ENCODE measurements at regions not wholly inside any gene's neighbourhood (a gene's known extent, or its start where the extent isn't known, plus 50 kb on each side); places are given as distances from the start of the nearest gene placed in this dataset. TPM values are rescaled to one million over a fixed set of nuclear protein-coding genes. Genes with fewer than 3 reads are reported as not detected.
"Not testable (repeated sequence)": the region's sequence is repeated elsewhere in the genome, so short reads cannot be mapped to it uniquely, and the experiment has no call there.

DNA sequence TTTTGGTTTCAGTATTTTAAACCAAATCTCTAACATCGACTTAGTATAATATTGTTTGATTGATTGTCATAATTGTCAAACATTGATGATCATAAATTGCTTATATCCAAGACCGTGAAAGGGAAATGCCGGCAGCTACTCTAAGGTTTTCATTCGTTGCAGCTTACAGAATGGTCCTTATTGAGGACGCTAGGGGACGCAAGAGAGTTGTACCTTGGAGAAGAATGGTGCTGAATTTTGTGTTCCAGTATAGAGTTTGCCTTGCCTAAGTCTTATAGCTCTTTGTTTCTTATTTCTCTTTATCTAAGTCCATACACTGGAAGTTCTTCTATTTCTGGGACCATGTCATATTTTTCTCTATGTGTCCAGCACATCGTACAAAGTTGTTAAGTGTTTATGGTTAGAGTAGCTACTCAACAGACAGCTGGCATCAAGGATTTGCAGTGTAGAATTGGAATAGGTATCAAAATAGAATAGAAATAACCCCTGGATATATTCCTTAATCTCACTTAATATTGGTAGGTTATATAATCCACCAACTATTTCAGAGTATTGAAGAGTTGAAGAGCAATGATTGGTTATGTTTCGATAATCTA lies 67.4 kb upstream of the GPR39 start:
- not testable (repeated sequence) for H3K4me1 Mint-ChIP-seq (ENCODE audit: unreplicated experiment); DNase-seq (ENCODE audit: extremely low spot score, unreplicated experiment); H3K27ac Mint-ChIP-seq; H3K9me3 Mint-ChIP-seq; H3K27me3 Mint-ChIP-seq; H3K36me3 Mint-ChIP-seq
- TF ChIP-seq CTCF (conservative IDR thresholded peaks at IDR 0.05) = peak; percentile 81
- peak overlapping the region; percentile 75 for H3K4me3 Mint-ChIP-seq

DNA sequence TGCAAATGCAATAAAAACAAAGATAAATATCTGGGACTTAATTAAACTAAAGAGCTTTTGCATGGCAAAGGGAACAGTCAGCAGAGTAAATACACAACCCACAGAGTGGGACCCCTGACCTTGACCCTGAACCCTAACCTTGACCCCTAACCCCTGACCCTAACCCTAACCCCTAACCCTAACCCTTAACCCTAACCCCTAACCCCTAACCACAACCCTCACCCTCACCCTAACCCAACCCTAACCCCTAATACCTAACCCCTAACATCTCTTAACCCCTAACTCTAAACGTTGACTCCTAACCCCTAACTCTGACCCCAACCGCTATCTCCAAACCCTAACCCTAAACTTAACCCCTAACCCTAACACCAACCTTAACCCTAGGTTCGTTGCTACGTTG lies 64.9 kb upstream of the GPR39 start:
- not testable (repeated sequence) for H3K9me3 Mint-ChIP-seq; H3K36me3 Mint-ChIP-seq; H3K27ac Mint-ChIP-seq; H3K4me1 Mint-ChIP-seq (ENCODE audit: unreplicated experiment); DNase-seq (ENCODE audit: extremely low spot score, unreplicated experiment)
- Mint-ChIP-seq H3K27me3 (peaks cover 12% of the 10 kb centered on the region), H3K4me3 (peak overlapping the region; percentile 84)

GRCh38 chr2:132352481-132353001 lies 64.1 kb upstream of the GPR39 start:
- not testable (repeated sequence) for H3K27ac Mint-ChIP-seq; H3K4me1 Mint-ChIP-seq (ENCODE audit: unreplicated experiment); H3K9me3 Mint-ChIP-seq; H3K36me3 Mint-ChIP-seq
- peak overlapping the region; percentile 84 for H3K4me3 Mint-ChIP-seq
- peak; percentile 78 for DNase-seq (ENCODE audit: extremely low spot score, unreplicated experiment)
- H3K27me3 Mint-ChIP-seq = peaks cover 12% of the 10 kb centered on the region

DNA sequence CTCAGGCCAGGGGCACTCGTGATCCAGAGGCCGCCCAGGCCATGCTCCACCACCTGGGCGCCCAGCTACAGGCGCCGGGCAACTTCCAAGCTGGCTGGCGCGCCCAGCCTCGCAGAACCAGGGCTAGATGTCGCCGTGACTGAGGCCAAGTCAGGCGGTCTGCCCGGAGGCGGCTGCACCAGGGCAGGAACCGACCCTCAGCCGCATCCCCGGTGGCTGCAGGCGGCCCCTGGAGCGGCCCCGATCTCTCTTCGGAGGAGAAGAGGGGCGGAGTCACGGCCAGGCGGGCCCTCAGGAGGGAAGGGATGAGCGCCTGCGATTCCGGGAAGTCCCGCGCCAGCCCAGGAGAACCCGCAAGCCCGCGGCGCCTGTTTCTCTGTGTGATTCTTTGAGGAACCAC lies 63.2 kb upstream of the GPR39 start:
- not testable (repeated sequence) for DNase-seq (ENCODE audit: extremely low spot score, unreplicated experiment); H3K9me3 Mint-ChIP-seq; H3K27ac Mint-ChIP-seq; H3K36me3 Mint-ChIP-seq; H3K4me1 Mint-ChIP-seq (ENCODE audit: unreplicated experiment)
- peak overlapping the region; percentile 85 for H3K4me3 Mint-ChIP-seq
- H3K27me3 Mint-ChIP-seq = peaks cover 12% of the 10 kb centered on the region

DNA sequence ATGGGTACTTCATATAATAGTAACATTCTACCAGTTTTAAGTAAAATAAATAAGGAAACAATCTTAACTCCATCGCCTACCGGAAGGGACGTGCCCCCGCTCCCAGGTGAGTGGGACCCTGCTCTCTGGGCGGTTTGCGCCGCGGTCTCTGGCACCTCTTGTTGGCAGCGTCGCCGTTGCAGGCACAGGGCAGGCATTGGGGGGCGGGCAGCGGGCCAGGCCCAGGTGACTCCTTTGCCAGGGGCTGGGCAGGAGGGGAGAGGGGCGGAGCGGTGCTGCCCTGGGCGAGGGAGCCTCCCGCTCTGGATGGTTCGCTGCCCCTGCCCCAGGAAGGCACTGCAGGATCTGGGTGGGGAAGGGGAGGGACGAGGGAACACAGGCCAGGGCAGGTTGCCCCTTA lies 55.6 kb upstream of the GPR39 start:
- H3K27me3 Mint-ChIP-seq; H3K4me3 Mint-ChIP-seq; H3K36me3 Mint-ChIP-seq; H3K4me1 Mint-ChIP-seq (ENCODE audit: unreplicated experiment); DNase-seq (ENCODE audit: extremely low spot score, unreplicated experiment); H3K27ac Mint-ChIP-seq: not testable (repeated sequence)
- peaks cover 11% of the 10 kb centered on the region for H3K9me3 Mint-ChIP-seq

DNA sequence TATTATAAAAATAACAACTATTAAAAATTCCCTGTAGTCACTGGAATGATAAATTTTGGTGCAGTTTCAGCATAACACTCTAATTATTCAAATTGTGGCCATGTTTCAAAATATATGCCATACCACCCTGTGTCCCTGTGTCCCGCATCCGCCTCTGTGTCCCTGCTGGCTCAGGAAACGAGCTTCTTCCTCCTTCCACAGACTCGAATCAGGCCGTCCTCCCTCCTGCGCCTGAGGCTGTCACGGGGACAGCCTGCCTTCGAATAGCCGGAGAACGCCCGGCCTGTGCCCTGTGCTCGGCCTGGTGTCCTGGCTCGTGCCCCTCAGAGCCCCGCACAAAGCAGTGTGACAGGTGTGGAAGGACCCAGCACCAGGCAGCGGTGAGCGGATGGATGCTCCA lies 55.1 kb upstream of the GPR39 start:
- peaks cover 11% of the 10 kb centered on the region for H3K9me3 Mint-ChIP-seq
- not testable (repeated sequence) for H3K4me1 Mint-ChIP-seq (ENCODE audit: unreplicated experiment); DNase-seq (ENCODE audit: extremely low spot score, unreplicated experiment); H3K4me3 Mint-ChIP-seq; H3K27ac Mint-ChIP-seq; H3K27me3 Mint-ChIP-seq; H3K36me3 Mint-ChIP-seq

DNA sequence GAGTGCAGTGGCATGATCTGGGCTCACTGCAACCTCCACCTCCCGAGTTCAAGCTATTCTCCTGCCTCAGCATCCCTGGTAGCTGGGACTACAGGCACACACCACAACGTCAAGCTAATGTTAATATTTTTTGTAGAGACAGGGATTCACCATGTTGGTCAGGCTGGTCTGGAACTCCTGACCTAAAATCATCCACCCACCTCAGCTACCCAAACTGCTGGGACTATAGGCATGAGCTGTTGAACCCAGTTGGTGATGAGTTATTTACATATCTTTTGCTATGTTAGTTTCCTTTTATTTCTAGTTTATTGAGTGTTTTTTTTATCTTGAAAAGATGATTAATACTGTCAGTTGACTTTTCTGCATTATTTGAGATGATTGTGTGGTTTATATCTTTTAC lies 53.3 kb upstream of the GPR39 start:
- H3K9me3 Mint-ChIP-seq = peaks cover 11% of the 10 kb centered on the region
- not testable (repeated sequence) for H3K4me1 Mint-ChIP-seq (ENCODE audit: unreplicated experiment); H3K27ac Mint-ChIP-seq

DNA sequence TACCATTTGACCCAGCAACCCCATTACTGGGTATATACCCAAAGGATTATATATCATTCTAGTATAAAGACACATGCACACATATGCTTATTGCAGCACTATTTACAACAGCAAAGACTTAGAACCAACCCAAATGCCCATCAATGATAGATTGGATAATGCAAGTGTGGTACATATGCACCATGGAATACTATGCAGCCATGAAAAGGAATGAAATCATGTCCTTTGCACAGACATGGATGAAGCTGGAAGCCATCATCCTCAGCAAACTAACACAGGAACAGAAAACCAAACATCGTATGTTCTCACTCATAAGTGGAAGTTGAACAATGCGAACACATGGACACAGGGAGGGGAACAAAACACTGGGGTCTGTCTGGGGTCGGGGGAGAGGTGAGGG lies 50.6 kb upstream of the GPR39 start:
- not testable (repeated sequence) for H3K4me3 Mint-ChIP-seq; H3K36me3 Mint-ChIP-seq; DNase-seq (ENCODE audit: extremely low spot score, unreplicated experiment); H3K4me1 Mint-ChIP-seq (ENCODE audit: unreplicated experiment); H3K27ac Mint-ChIP-seq; H3K27me3 Mint-ChIP-seq
- peaks cover 11% of the 10 kb centered on the region for H3K9me3 Mint-ChIP-seq

More for the DNA sequence above, 53.3 kb upstream of the GPR39 start:
- H3K4me3 Mint-ChIP-seq; H3K36me3 Mint-ChIP-seq; DNase-seq (ENCODE audit: extremely low spot score, unreplicated experiment); H3K27me3 Mint-ChIP-seq: not testable (repeated sequence)

GRCh38 chr2:132366421-132367180 lies 50.0 kb upstream of the GPR39 start:
- H3K36me3 Mint-ChIP-seq = no peaks in the 10 kb centered on the region
- no peaks in the 10 kb centered on the region for H3K27me3 Mint-ChIP-seq
- no peak overlapping the region for H3K27ac Mint-ChIP-seq
- no peak for DNase-seq (ENCODE audit: extremely low spot score, unreplicated experiment)
- H3K9me3 Mint-ChIP-seq = peaks cover 11% of the 10 kb centered on the region
- H3K4me3 Mint-ChIP-seq = no peak overlapping the region
- H3K4me1 Mint-ChIP-seq (ENCODE audit: unreplicated experiment) = no peaks in the 10 kb centered on the region
- TF ChIP-seq CTCF (conservative IDR thresholded peaks at IDR 0.05) = no peak

Small RNA genes in the stretch of these regions (microRNA-seq; reads per million reads assigned to microRNA genes)
- not detected for gene MIR663B

Measured in type B pancreatic cell (in vitro differentiated cells).